ENCODE measurements at regions not wholly inside any gene's neighbourhood (a gene's known extent, or its start where the extent isn't known, plus 50 kb on each side); places are given as distances from the start of the nearest gene placed in this dataset.

DNA sequence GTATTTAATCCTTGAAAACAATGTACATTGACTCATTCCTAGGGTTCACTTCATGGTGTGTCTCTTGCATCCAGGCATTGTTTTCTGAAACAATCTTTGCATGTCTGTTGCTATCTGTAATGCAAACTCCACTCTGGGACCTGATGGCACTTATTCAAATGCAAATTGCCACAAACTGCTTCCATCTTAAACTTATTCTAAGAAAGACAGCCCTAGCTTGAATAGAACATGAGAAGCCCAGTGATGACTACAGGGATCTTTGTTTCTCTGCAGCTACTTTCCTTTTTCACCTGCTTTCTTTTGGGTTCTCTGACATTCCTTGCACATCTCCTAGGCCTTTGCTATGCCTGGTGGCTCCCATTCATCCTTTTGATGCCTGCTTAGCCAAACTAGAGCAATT, 827.0 kb downstream of the CDY2B start:
- BruUV-seq (replicated peaks), result no TSS peak
- CTCF ChIA-PET, result no interaction called here
- Histone ChIP-seq H3K9me3 (ENCODE audit: control insufficient read depth in 1 of 2, insufficient read depth in 1 of 2, low read depth in 1 of 2, low read length in 2 of 2) (no peaks in the 10 kb centered on the region), H2AFZ (ENCODE audit: low read depth, low read length, poor library complexity, severe bottlenecking) (no peak overlapping the region), H3K4me3 (replicated peaks in 1 of 2; ENCODE audit: low read depth in 1 of 2, low read length in 2 of 2) (no peak overlapping the region), H3K27ac (ENCODE audit: low read depth, low read length) (no peak overlapping the region), H3K9ac (ENCODE audit: low read length) (no peak overlapping the region), H3K27me3 (ENCODE audit: insufficient read depth, low read length) (no peaks in the 10 kb centered on the region), H3K4me1 (ENCODE audit: control insufficient read depth in 1 of 2, insufficient read depth in 2 of 2, low read length in 2 of 2) (no peaks in the 10 kb centered on the region), H3K4me2 (ENCODE audit: low read length) (no peak overlapping the region), H3K79me2 (ENCODE audit: insufficient read depth, low read length) (no peaks in the 10 kb centered on the region), H4K20me1 (ENCODE audit: insufficient read depth) (no peaks in the 10 kb centered on the region), H3K9me2 (ENCODE audit: insufficient read depth) (no peaks in the 10 kb centered on the region), H3K36me3 (ENCODE audit: control insufficient read depth in 1 of 2, insufficient read depth in 2 of 2, low read length in 2 of 2) (no peaks in the 10 kb centered on the region)
- POLR2A ChIA-PET, result no interaction called here
- DNase-seq (ENCODE audit: low read depth, low spot score) (no peak), ATAC-seq (no peak)
- no peak for TF ChIP-seq ZNF274 (IDR thresholded peaks at IDR 0.05; ENCODE audit: low read depth, low read length)
- TF ChIP-seq EZH2phosphoT487 (IDR thresholded peaks at IDR 0.05; ENCODE audit: borderline replicate concordance), result no peak
- TF ChIP-seq, protein P1, sequence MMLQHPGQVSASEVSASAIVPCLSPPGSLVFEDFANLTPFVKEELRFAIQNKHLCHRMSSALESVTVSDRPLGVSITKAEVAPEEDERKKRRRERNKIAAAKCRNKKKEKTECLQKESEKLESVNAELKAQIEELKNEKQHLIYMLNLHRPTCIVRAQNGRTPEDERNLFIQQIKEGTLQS (IDR thresholded peaks at IDR 0.05), result no peak
- TF ChIP-seq, protein P2, sequence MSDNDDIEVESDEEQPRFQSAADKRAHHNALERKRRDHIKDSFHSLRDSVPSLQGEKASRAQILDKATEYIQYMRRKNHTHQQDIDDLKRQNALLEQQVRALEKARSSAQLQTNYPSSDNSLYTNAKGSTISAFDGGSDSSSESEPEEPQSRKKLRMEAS (IDR thresholded peaks at IDR 0.05), result no peak
- TF ChIP-seq, protein P3, sequence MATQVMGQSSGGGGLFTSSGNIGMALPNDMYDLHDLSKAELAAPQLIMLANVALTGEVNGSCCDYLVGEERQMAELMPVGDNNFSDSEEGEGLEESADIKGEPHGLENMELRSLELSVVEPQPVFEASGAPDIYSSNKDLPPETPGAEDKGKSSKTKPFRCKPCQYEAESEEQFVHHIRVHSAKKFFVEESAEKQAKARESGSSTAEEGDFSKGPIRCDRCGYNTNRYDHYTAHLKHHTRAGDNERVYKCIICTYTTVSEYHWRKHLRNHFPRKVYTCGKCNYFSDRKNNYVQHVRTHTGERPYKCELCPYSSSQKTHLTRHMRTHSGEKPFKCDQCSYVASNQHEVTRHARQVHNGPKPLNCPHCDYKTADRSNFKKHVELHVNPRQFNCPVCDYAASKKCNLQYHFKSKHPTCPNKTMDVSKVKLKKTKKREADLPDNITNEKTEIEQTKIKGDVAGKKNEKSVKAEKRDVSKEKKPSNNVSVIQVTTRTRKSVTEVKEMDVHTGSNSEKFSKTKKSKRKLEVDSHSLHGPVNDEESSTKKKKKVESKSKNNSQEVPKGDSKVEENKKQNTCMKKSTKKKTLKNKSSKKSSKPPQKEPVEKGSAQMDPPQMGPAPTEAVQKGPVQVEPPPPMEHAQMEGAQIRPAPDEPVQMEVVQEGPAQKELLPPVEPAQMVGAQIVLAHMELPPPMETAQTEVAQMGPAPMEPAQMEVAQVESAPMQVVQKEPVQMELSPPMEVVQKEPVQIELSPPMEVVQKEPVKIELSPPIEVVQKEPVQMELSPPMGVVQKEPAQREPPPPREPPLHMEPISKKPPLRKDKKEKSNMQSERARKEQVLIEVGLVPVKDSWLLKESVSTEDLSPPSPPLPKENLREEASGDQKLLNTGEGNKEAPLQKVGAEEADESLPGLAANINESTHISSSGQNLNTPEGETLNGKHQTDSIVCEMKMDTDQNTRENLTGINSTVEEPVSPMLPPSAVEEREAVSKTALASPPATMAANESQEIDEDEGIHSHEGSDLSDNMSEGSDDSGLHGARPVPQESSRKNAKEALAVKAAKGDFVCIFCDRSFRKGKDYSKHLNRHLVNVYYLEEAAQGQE (IDR thresholded peaks at IDR 0.05; ENCODE audit: low read depth), result no peak
- no peak for TF ChIP-seq ZFX (IDR thresholded peaks at IDR 0.05)
- TF ChIP-seq JUND (IDR thresholded peaks at IDR 0.05), result no peak
- TF ChIP-seq, protein P4, sequence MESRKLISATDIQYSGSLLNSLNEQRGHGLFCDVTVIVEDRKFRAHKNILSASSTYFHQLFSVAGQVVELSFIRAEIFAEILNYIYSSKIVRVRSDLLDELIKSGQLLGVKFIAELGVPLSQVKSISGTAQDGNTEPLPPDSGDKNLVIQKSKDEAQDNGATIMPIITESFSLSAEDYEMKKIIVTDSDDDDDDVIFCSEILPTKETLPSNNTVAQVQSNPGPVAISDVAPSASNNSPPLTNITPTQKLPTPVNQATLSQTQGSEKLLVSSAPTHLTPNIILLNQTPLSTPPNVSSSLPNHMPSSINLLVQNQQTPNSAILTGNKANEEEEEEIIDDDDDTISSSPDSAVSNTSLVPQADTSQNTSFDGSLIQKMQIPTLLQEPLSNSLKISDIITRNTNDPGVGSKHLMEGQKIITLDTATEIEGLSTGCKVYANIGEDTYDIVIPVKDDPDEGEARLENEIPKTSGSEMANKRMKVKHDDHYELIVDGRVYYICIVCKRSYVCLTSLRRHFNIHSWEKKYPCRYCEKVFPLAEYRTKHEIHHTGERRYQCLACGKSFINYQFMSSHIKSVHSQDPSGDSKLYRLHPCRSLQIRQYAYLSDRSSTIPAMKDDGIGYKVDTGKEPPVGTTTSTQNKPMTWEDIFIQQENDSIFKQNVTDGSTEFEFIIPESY (IDR thresholded peaks at IDR 0.05; ENCODE audit: extremely low read depth, insufficient replicate concordance, low read length), result no peak
- no peak for TF ChIP-seq SIN3A (IDR thresholded peaks at IDR 0.05; ENCODE audit: low read depth)
- TF ChIP-seq SP1 (IDR thresholded peaks at IDR 0.05; ENCODE audit: low read depth), result no peak
- TF ChIP-seq POLR2AphosphoS5 (IDR thresholded peaks at IDR 0.05; ENCODE audit: low read depth, low read length), result no peak
- TF ChIP-seq TCF7L2 (IDR thresholded peaks at IDR 0.05; ENCODE audit: borderline replicate concordance, extremely low read depth, insufficient read depth, insufficient read length), result no peak
- TF ChIP-seq, protein P5, sequence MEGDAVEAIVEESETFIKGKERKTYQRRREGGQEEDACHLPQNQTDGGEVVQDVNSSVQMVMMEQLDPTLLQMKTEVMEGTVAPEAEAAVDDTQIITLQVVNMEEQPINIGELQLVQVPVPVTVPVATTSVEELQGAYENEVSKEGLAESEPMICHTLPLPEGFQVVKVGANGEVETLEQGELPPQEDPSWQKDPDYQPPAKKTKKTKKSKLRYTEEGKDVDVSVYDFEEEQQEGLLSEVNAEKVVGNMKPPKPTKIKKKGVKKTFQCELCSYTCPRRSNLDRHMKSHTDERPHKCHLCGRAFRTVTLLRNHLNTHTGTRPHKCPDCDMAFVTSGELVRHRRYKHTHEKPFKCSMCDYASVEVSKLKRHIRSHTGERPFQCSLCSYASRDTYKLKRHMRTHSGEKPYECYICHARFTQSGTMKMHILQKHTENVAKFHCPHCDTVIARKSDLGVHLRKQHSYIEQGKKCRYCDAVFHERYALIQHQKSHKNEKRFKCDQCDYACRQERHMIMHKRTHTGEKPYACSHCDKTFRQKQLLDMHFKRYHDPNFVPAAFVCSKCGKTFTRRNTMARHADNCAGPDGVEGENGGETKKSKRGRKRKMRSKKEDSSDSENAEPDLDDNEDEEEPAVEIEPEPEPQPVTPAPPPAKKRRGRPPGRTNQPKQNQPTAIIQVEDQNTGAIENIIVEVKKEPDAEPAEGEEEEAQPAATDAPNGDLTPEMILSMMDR (IDR thresholded peaks at IDR 0.05 in 2 of 3, conservative IDR thresholded peaks at IDR 0.05 in 1 of 3; ENCODE audit: borderline replicate concordance in 1 of 3, insufficient read depth in 1 of 3, low read depth in 2 of 3, low read length in 2 of 3), result no peak
- no peak for TF ChIP-seq SRF (IDR thresholded peaks at IDR 0.05; ENCODE audit: low read depth)
- TF ChIP-seq CEBPB (IDR thresholded peaks at IDR 0.05; ENCODE audit: low read depth), result no peak
- TF ChIP-seq RAD21 (IDR thresholded peaks at IDR 0.05; ENCODE audit: low read depth), result no peak
- no peak for TF ChIP-seq YY1 (IDR thresholded peaks at IDR 0.05; ENCODE audit: extremely low read depth, insufficient replicate concordance, low read depth, low read length)
- no peak for TF ChIP-seq FOSL1 (IDR thresholded peaks at IDR 0.05; ENCODE audit: low read depth)
- no peak for TF ChIP-seq EGR1 (IDR thresholded peaks at IDR 0.05; ENCODE audit: low read depth)
- intact Hi-C loops (cut with micrococcal nuclease), result no loop called here
- RAD21 ChIA-PET (ENCODE audit: low non-redundant PET in 1 of 2, low total read pairs in 2 of 2, uncharacterized antibody in 2 of 2, unreplicated experiment in 2 of 2), result no interaction called here
